ENCODE measurements at regions not wholly inside any gene's neighbourhood (a gene's known extent, or its start where the extent isn't known, plus 50 kb on each side); places are given as distances from the start of the nearest gene placed in this dataset.

- Mint-ChIP-seq H3K27ac (no peak overlapping the region), H3K27me3 (ENCODE audit: low read depth) (no peaks in the 10 kb centered on the region), H3K4me3 (no peak overlapping the region), H3K36me3 (no peaks in the 10 kb centered on the region), H3K4me1 (peaks cover 20% of the 10 kb centered on the region), H3K9me3 (no peaks in the 10 kb centered on the region)
- TF ChIP-seq CREB1 (CRISPR knock-in tag; IDR thresholded peaks at IDR 0.05) (no peak), NR2C2 (CRISPR knock-in tag; IDR thresholded peaks at IDR 0.05) (no peak)
- ChIA-PET POLR2A (no interaction called here), CTCF (no interaction called here)
- ATAC-seq: no peak
- no peak for DNase-seq (ENCODE audit: low spot score)
Measured at GRCh38 chr2:234823196-234823876, 128.5 kb upstream of the SH3BP4 start.

- H3K9me3 Mint-ChIP-seq: no peaks in the 10 kb centered on the region
- no peaks in the 10 kb centered on the region for H3K36me3 Mint-ChIP-seq
- POLR2A ChIA-PET: no interaction called here
- TF ChIP-seq NFYB (CRISPR knock-in tag; conservative IDR thresholded peaks at IDR 0.05; ENCODE audit: low read depth) (no peak), MYBL2 (CRISPR knock-in tag; IDR thresholded peaks at IDR 0.05) (no peak), FOXK1 (CRISPR knock-in tag; IDR thresholded peaks at IDR 0.05) (no peak), HMGXB4 (CRISPR knock-in tag; IDR thresholded peaks at IDR 0.05) (no peak), MAX (CRISPR knock-in tag; IDR thresholded peaks at IDR 0.05) (no peak), ZNF232 (CRISPR knock-in tag; IDR thresholded peaks at IDR 0.05) (no peak), NFE2L1 (CRISPR knock-in tag; IDR thresholded peaks at IDR 0.05) (no peak), ARID4B (CRISPR knock-in tag; IDR thresholded peaks at IDR 0.05; ENCODE audit: borderline replicate concordance) (no peak), KAT7 (CRISPR knock-in tag; IDR thresholded peaks at IDR 0.05; ENCODE audit: borderline replicate concordance) (no peak), USF1 (CRISPR knock-in tag; IDR thresholded peaks at IDR 0.05) (no peak), FOXP4 (CRISPR knock-in tag; IDR thresholded peaks at IDR 0.05) (no peak), ELF4 (CRISPR knock-in tag; IDR thresholded peaks at IDR 0.05; ENCODE audit: low read depth) (no peak), EMX1 (CRISPR knock-in tag; IDR thresholded peaks at IDR 0.05) (no peak), JAZF1 (CRISPR knock-in tag; IDR thresholded peaks at IDR 0.05) (no peak), E2F5 (CRISPR knock-in tag; IDR thresholded peaks at IDR 0.05) (no peak), ZNF512 (CRISPR knock-in tag; IDR thresholded peaks at IDR 0.05; ENCODE audit: borderline replicate concordance) (no peak), TP53 (CRISPR knock-in tag; IDR thresholded peaks at IDR 0.05) (no peak), TEAD4 (CRISPR knock-in tag; IDR thresholded peaks at IDR 0.05) (no peak)
- no peak overlapping the region for H3K27ac Mint-ChIP-seq
- DNase-seq (ENCODE audit: low spot score): no peak
- no peak overlapping the region for H3K4me3 Mint-ChIP-seq
- peaks cover 12% of the 10 kb centered on the region for H3K4me1 Mint-ChIP-seq
- H3K27me3 Mint-ChIP-seq (ENCODE audit: low read depth): no peaks in the 10 kb centered on the region
- CTCF ChIA-PET: no interaction called here
- no peak for ATAC-seq
Measured at GRCh38 chr2:234821946-234822475, 129.8 kb upstream of the SH3BP4 start.

All from WTC11 (cell line).